GM20000 (cell line): ENCODE measurements at regions not wholly inside any gene's neighbourhood (a gene's known extent, or its start where the extent isn't known, plus 50 kb on each side); places are given as distances from the start of the nearest gene placed in this dataset.

Source experiments
- DNase-seq: peaks from one replicate; pipeline ENCODE4 v3.0.0; 2012; ENCODE audit warnings: low spot score
- CTCF ChIP-seq: IDR thresholded peaks from 2 replicates; pipeline ENCODE4 v1.5.1; 2012; ENCODE audit warnings: mild to moderate bottlenecking, control low read depth; ENCODE audit errors: extremely low read depth, missing control alignments

- TF ChIP-seq CTCF = no peak
- no peak for DNase-seq
These were observed 143.2 kb upstream of the ANKH start for GRCh38 chr5:15014809-15015208.

GRCh38 chr5:15013654-15014463, 142.3 kb upstream of the ANKH start:
- TF ChIP-seq CTCF = no peak
- DNase-seq = peak; percentile 28

- DNase-seq = no peak
- no peak for TF ChIP-seq CTCF
These were observed 140.5 kb upstream of the ANKH start for GRCh38 chr5:15012061-15012460.

- DNase-seq = no peak
- TF ChIP-seq CTCF = no peak
These were observed 139.4 kb upstream of the ANKH start for GRCh38 chr5:15010936-15011335.

- no peak for TF ChIP-seq CTCF
- DNase-seq = no peak
These were observed 137.8 kb upstream of the ANKH start for GRCh38 chr5:15009420-15009819.

- TF ChIP-seq CTCF = no peak
- no peak for DNase-seq
These were observed 137.3 kb upstream of the ANKH start for GRCh38 chr5:15008921-15009320.

GRCh38 chr5:15008476-15008875, 136.9 kb upstream of the ANKH start:
- DNase-seq = no peak
- TF ChIP-seq CTCF = no peak
